HL-60 (cell line): ENCODE measurements at regions not wholly inside any gene's neighbourhood (a gene's known extent, or its start where the extent isn't known, plus 50 kb on each side); places are given as distances from the start of the nearest gene placed in this dataset.

Experiments used
- DNase-seq, 2 experiments: peaks; one replicate each; pipeline ENCODE4 v3.0.0-alpha.2; 2010 to 2020; ENCODE audit warnings: low read depth in 1 of 2, low spot score in 1 of 2
- H3K27ac ChIP-seq: fragments of 250-450 bp; sonication (Bioruptor Pico); replicated peaks from 2 replicates; pipeline ENCODE4 v1.5.1; 2020; ENCODE audit warnings: mild to moderate bottlenecking, moderate library complexity
- H3K27me3 ChIP-seq: fragments of 250-450 bp; sonication (Bioruptor Pico); 2 replicates; pipeline ENCODE4 v1.5.1; 2021; ENCODE audit warnings: mild to moderate bottlenecking, moderate library complexity; ENCODE audit not compliant: insufficient read depth, poor library complexity, severe bottlenecking
- H3K4me3 ChIP-seq: replicated peaks from 2 replicates; pipeline ENCODE4 v1.5.1; 2011; ENCODE audit warnings: mild to moderate bottlenecking, control low read depth, low read length; ENCODE audit not compliant: insufficient read depth
- GABPA ChIP-seq: IDR thresholded peaks from 2 replicates; pipeline ENCODE4 v1.6.1; 2012; ENCODE audit warnings: low read depth
- POLR2AphosphoS5 ChIP-seq: IDR thresholded peaks from 2 replicates; pipeline ENCODE4 v1.6.1; 2012; ENCODE audit warnings: low read depth
- SPI1 ChIP-seq: IDR thresholded peaks from 2 replicates; pipeline ENCODE4 v1.6.1; 2012; ENCODE audit warnings: low read depth, mild to moderate bottlenecking, borderline replicate concordance
- TF ChIP-seq, protein P1 (sequence below): IDR thresholded peaks from one replicate; pipeline ENCODE4 v1.5.1; 2011; ENCODE audit warnings: low read length, control low read depth, inconsistent platforms; ENCODE audit not compliant: insufficient read depth
- TF ChIP-seq, protein P2 (sequence below): IDR thresholded peaks from 2 replicates; pipeline ENCODE4 v1.6.1; 2012; ENCODE audit warnings: low read depth; ENCODE audit not compliant: insufficient replicate concordance

DNA sequence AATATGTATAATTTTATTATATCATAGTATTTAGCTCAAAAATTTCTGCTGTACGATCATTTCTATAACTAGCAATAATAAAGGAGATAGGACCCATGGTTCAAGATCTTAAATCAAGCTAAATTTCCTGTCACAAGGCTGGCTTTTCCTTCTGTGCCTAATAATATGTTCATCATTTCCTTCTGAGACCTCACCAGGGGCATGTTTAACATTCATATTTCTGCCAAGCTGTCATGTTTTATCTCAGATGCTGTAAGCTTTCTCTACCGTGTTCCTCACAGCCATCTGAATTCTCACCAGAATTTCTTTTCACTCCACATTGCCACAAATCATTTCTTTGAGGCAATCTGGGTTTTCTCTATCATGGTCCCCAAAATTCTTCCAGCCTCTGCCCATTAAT lies 482.3 kb upstream of the SGCG start:
- no peak for TF ChIP-seq GABPA
- H3K27ac ChIP-seq: no peak overlapping the region
- H3K27me3 ChIP-seq: no peaks in the 10 kb centered on the region
- H3K4me3 ChIP-seq: no peak overlapping the region
- DNase-seq: no peak

DNA sequence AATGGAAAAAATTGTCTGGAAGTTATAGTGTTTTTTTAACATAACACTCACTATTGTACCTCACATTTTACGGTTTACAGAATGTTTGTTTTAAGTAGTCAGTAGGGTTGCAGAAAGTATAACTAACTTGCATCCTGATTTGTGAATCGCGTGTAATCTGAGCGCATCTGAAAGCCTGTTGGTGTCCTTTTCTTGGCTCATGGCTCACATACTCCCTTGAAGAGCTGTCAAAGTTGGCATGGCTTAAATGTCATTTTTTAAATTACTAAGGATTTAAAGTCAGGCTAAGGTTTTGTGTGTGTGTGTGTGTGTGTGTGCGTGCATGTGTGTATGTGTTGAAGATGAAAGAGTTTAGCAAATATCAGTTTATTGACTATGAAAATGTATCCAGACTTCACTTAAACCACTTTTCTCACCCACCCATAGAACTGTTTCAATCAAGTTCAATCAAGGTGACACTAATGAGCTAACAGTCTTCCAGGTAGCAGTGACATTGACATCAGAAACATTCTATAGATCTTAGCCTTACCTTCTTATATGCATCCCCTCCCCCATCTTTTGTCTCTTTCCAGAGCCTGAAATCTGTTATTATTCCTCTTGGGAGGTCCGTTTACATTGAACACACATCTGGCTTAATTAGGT lies 480.4 kb upstream of the SGCG start:
- no peak for DNase-seq
- no peak for TF ChIP-seq SPI1
- TF ChIP-seq, protein P1, sequence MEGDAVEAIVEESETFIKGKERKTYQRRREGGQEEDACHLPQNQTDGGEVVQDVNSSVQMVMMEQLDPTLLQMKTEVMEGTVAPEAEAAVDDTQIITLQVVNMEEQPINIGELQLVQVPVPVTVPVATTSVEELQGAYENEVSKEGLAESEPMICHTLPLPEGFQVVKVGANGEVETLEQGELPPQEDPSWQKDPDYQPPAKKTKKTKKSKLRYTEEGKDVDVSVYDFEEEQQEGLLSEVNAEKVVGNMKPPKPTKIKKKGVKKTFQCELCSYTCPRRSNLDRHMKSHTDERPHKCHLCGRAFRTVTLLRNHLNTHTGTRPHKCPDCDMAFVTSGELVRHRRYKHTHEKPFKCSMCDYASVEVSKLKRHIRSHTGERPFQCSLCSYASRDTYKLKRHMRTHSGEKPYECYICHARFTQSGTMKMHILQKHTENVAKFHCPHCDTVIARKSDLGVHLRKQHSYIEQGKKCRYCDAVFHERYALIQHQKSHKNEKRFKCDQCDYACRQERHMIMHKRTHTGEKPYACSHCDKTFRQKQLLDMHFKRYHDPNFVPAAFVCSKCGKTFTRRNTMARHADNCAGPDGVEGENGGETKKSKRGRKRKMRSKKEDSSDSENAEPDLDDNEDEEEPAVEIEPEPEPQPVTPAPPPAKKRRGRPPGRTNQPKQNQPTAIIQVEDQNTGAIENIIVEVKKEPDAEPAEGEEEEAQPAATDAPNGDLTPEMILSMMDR: no peak
- TF ChIP-seq, protein P2, sequence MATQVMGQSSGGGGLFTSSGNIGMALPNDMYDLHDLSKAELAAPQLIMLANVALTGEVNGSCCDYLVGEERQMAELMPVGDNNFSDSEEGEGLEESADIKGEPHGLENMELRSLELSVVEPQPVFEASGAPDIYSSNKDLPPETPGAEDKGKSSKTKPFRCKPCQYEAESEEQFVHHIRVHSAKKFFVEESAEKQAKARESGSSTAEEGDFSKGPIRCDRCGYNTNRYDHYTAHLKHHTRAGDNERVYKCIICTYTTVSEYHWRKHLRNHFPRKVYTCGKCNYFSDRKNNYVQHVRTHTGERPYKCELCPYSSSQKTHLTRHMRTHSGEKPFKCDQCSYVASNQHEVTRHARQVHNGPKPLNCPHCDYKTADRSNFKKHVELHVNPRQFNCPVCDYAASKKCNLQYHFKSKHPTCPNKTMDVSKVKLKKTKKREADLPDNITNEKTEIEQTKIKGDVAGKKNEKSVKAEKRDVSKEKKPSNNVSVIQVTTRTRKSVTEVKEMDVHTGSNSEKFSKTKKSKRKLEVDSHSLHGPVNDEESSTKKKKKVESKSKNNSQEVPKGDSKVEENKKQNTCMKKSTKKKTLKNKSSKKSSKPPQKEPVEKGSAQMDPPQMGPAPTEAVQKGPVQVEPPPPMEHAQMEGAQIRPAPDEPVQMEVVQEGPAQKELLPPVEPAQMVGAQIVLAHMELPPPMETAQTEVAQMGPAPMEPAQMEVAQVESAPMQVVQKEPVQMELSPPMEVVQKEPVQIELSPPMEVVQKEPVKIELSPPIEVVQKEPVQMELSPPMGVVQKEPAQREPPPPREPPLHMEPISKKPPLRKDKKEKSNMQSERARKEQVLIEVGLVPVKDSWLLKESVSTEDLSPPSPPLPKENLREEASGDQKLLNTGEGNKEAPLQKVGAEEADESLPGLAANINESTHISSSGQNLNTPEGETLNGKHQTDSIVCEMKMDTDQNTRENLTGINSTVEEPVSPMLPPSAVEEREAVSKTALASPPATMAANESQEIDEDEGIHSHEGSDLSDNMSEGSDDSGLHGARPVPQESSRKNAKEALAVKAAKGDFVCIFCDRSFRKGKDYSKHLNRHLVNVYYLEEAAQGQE: no peak
- TF ChIP-seq POLR2AphosphoS5: no peak
- TF ChIP-seq GABPA: no peak

DNA sequence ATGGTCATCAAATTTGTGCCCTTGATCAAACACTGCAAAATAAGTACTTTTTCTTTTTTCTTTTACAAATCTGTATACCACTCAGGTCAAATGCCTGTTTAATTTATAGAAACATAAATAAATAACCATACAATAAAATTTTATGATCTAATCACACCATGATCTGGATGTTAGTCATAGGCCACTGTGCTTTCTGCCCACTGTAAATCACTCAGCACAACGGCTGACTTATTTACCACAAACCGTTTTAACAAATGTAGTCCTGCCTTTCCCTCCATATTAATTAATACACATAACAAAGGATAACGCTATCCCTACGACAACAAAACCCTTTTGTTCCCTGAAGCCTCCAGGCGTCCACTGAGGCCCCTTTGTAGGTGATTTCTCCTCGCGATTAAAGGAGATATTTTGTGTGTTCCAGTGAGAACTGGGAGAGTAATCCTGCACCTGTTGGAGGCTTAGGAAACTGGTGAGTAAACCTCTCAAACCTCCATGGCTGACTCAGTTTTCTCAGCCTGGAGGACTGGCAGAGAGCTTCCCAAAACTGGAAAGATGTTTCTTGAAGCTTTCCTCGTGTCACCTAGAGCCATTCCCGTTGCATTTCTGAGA lies 477.1 kb upstream of the SGCG start:
- H3K27ac ChIP-seq: no peak overlapping the region
- no peak for DNase-seq
- H3K27me3 ChIP-seq: no peaks in the 10 kb centered on the region
- no peak overlapping the region for H3K4me3 ChIP-seq
- TF ChIP-seq POLR2AphosphoS5: no peak
- TF ChIP-seq, protein P2: no peak
- no peak for TF ChIP-seq SPI1
- TF ChIP-seq, protein P1: no peak
- TF ChIP-seq GABPA: no peak

More for the DNA sequence above, 480.4 kb upstream of the SGCG start:
- Histone ChIP-seq H3K27ac (no peak overlapping the region), H3K4me3 (no peak overlapping the region), H3K27me3 (no peaks in the 10 kb centered on the region)

DNA sequence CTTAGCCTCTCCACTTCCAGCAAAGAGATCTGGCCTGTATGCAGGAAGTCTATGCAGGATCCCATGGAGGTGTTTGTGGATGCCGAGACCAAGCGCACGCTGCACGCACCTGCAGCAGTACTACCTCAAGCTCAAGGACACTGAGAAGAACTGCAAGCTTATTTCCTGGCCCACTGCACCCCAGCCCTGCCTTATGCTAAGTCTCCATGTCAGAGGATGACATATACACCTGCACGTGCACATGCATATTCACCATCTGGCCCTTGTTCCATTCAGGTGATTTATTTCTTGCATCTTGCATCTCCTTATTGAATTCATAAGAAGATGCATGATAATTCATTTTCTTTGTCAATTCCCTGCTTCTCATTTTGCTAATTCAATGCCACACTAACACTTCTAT lies 472.8 kb upstream of the SGCG start:
- DNase-seq: no peak
- no peak overlapping the region for H3K4me3 ChIP-seq
- H3K27me3 ChIP-seq: no peaks in the 10 kb centered on the region
- no peak overlapping the region for H3K27ac ChIP-seq
- no peak for TF ChIP-seq SPI1
- TF ChIP-seq, protein P1: no peak
- TF ChIP-seq GABPA: no peak
